GM19238 (cell line): ENCODE measurements at regions not wholly inside any gene's neighbourhood (a gene's known extent, or its start where the extent isn't known, plus 50 kb on each side); places are given as distances from the start of the nearest gene placed in this dataset.
"Not testable (repeated sequence)": the region's sequence is repeated elsewhere in the genome, so short reads cannot be mapped to it uniquely, and the experiment has no call there.

ENCODE experiments used
- DNase-seq: peaks from one replicate; pipeline ENCODE4 v3.0.0; 2011; ENCODE audit warnings: low spot score; ENCODE audit not compliant: insufficient read length

DNA sequence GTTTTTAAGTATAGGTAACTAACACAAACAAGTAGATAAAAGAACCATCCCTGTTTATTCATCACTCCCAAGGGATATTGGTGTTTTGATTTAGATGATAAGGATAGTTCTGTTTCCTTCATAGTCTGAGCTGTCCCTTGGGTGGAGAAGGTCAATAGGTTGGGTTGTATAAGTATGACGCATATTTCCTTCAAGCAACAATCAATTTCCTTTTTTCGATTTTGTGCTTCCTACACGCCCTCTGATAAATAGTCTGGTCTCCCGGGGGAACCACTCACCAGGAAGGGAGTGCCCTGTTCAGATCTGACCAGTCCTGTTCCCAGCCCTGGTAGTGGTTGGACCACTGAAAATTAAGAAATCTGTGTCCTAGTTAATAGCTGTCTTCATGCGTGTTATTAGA lies 378.8 kb upstream of the FAR2 start:
- no peak for DNase-seq

- DNase-seq, result no peak
These were observed 377.1 kb upstream of the FAR2 start for GRCh38 chr12:28771968-28772367.

DNA sequence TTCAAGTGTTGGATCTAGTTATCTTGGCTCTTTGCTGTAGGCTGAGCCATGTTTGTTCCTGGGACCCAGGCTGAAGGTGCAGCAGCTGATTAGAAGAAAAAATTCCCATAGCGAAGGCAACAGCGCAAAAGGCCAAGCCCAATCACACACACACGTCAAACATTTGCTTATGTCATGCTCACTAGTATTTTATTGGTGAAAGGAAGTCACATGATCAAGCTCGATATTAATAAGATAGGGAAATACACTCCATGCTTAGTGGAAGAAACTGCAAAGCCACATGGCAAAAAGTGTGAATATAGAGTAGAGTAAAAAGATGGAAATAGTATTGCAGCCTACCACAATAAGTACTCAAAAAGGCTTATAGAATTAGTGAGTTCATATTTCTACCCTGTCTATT lies 373.5 kb upstream of the FAR2 start:
- DNase-seq, result no peak

DNA sequence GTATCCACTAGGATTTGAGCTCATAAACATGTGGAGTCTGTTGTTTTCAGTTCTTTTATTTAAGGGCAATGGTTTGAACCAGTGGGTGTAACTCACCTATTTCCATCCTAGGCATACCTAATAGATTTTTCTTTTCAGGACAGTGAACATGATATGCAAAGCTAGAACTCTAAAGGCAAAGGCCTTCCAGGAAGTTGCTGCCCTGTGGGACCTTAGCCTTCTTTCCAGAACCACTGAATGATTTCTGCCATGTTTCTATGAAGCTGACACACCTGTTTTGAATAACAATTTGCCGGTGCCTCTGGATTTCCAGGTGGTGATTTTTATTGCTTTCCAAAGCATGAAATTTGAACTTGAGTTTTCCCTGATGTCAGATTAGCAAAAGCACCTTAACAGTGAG lies 372.9 kb upstream of the FAR2 start:
- no peak for DNase-seq

GRCh38 chr12:28776913-28777422 lies 372.1 kb upstream of the FAR2 start:
- DNase-seq, result no peak

- no peak for DNase-seq
These were observed 371.3 kb upstream of the FAR2 start for GRCh38 chr12:28777603-28778365.

- DNase-seq, result no peak
These were observed 369.0 kb upstream of the FAR2 start for GRCh38 chr12:28780096-28780495.

- DNase-seq, result no peak
These were observed 368.1 kb upstream of the FAR2 start for GRCh38 chr12:28780960-28781359.

DNA sequence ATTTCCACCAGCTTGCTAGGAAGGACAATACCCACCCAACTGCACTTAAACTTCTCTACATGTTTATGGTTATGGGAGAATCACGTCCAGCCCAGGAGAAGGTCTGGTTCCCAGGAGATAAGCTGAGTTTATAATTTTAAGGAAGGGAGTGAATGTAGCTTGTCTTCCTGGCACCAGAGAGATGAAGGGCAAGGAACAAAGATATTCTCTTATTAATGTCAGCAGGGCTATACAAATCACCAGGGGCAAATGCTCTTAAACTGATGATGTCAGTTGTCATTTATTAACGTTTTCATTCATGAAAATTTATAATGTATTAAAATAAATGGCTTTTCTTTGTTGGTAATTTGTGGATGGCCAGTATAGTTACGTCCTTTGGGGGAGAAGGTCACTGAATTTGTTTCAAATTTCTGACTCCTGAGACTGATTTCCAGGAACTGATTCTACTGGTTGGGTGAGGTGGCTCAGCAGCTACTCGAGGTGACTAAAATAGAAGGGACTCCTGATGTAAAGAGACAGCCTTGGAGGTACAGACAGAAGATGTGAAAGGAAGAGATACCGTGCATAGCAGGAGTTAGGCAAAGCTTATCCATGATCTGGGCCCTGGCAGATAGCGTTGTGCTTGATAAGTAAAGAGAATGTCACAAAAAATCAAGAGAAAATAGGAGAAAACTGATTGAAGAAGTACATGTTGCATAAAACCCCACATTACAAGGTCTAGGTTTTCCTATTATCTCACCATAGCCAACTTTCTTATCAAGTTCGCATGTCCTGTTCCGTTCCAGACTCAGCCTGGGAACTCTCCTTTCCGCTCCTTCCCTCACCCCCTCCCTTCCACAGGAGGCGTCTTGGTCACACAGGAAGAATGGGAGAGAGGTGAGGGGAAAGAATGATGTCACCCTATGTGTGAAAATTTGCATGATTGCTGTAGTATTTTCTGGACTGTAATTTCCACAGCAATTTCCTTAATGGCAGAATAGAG lies 367.1 kb upstream of the FAR2 start:
- DNase-seq, result no peak

- no peak for DNase-seq
These were observed 366.3 kb upstream of the FAR2 start for GRCh38 chr12:28782812-28783211.

- DNase-seq, result no peak
These were observed 361.9 kb upstream of the FAR2 start for GRCh38 chr12:28787151-28787550.

GRCh38 chr12:28788256-28788655 lies 360.8 kb upstream of the FAR2 start:
- not testable (repeated sequence) for DNase-seq

- no peak for DNase-seq
These were observed 355.4 kb upstream of the FAR2 start for GRCh38 chr12:28793581-28794151.

DNA sequence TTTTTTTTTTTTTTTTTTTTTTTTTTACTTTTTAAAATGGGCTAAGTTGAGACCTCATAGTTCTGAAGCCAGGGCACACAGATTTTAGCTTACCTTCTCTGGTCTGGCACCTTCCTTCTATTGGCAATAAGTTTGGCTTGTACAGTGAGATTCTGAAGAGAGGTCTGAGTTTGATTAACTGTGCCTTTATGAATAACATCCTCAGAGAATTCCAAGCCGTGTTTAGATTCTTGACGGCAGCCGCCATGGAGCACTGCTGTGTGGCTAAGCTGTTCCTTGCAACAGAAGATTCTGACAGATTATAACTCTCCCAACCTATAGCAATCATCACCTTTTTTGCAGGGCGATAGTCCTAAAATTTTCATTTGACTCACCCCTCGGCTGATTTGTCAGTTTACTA lies 354.9 kb upstream of the FAR2 start:
- DNase-seq, result no peak

- no peak for DNase-seq
These were observed 354.3 kb upstream of the FAR2 start for GRCh38 chr12:28794786-28795185.

DNA sequence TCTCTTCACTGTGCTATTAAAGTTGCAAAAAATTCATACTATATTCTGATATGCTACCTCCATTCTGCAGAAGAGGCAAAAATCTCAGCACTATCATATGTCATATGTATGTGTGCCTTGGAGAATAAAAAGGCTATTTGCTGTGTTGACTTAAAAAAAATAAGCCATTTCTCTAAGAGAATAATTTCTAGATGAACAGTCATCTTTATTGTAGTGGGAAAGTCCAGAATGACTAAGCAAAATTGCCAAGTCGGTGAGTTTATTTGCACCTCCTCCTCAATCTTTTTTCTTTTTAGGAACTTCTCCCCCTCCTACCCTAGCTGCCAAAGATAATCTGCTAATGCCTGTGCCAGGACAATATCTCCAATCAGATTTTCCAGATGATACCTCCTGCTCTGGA lies 353.8 kb upstream of the FAR2 start:
- DNase-seq, result no peak

DNA sequence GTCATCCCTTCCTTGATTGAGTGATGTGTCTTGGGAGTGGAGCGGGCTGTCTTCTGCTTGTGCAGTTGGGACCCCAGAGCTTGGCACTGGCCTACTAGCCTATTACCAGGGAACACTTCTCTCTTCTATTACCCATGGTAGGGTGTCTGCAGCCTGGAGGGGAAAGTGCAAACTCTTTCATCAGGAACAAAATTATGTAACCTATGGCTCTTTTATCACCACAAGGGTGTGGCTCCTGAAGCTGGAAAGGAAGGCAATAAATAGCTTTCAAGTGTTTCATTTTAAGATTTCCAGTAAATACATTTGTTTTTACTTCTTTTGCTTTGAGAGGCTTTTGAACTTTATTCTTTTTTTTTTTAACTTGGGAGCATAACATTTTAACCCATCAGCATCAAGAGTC lies 349.7 kb upstream of the FAR2 start:
- no peak for DNase-seq

GRCh38 chr12:28800129-28800528 lies 348.9 kb upstream of the FAR2 start:
- DNase-seq, result no peak

DNA sequence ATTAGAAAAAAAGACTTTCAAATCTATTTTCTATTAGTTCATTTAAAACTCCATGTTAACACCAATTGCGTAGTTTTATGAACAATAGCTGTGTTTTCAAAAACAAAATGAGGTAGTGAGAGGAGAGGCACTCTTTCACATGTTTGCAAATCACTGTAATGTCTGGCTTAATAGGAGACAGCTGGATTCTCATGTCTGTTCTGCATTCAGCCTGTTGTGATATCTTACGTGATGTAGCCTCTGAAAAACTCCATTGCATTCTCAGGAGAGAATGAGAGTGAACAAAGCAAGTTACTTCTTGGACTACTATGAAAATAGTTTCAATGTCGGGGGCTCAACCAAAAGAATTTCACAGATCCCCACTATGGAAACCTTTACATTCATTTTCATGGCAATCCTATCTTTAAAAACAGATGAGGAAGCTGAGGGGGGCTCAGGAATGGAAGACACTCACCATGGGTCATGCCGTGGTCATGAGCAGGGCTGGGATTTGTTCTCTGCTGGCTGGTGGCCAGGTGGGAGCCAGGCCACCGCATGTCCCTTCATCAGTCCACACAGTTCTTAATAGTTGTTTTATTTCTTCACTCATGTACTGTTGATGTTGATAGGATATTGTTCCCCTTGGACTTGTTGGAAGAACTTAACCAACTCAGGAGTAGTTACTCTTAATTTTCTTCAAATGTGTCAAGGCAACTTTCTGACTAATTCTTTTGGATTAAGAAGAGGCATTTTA lies 346.2 kb upstream of the FAR2 start:
- no peak for DNase-seq

DNA sequence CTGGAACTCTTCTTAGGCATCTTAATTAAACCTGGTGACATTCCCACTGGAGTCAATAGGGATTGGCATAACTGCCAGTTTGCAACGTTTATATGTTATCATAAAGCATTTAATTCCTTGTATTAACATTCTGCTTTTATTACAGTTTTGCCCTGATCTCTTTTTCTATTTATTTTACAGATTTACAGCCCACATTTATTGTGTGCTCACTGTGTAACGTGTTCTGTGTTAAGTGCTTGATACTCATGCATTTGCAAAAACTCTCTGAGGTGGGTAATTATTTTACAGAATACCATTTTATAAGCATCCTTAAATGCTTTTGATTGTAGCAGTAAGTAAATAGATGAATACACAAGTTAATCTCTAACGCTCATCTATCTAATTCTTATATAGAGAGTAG lies 341.5 kb upstream of the FAR2 start:
- DNase-seq, result no peak

GRCh38 chr12:28811457-28811856 lies 337.6 kb upstream of the FAR2 start:
- no peak for DNase-seq
